OCI-LY7 (cell line): ENCODE measurements at regions not wholly inside any gene's neighbourhood (a gene's known extent, or its start where the extent isn't known, plus 50 kb on each side); places are given as distances from the start of the nearest gene placed in this dataset.

ENCODE experiments used
- BruUV-seq: library from RNA; stranded (reverse); fragments of 400-500 nt; replicated peaks from 2 replicates; lab custom pipeline; 2021; lab: Mats Ljungman, UMichigan
- CTCF ChIA-PET: fragments of 300-600 bp; sonication (Branson Sonifier 250); formaldehyde crosslinking; loops from one replicate; lab custom pipeline; 2022; ENCODE audit warnings: antibody characterized with exemption; ENCODE audit not compliant: unreplicated experiment; lab: Charles Lee
- POLR2A ChIA-PET: fragments of 300-600 bp; sonication (Branson Sonifier 250); formaldehyde crosslinking; loops from one replicate; lab custom pipeline; 2022; ENCODE audit warnings: antibody characterized with exemption; lab: Charles Lee
- DNase-seq: peaks from one replicate; pipeline ENCODE4 v3.0.0-alpha.2; 2015; ENCODE audit warnings: low spot score
- H2AFZ ChIP-seq: fragments of 200-600 bp; sonication (generic), shearing (Covaris generic); 2 replicates; pipeline ENCODE4 v1.6.1; 2014; ENCODE audit warnings: mild to moderate bottlenecking, antibody characterized with exemption, low read length, moderate library complexity
- H3K27ac ChIP-seq: fragments of 200-600 bp; sonication (generic); 2 replicates; pipeline ENCODE4 v1.5.1; 2014; ENCODE audit warnings: mixed run types, low read depth, mild to moderate bottlenecking, moderate library complexity, low read length, inconsistent platforms; ENCODE audit not compliant: poor library complexity, severe bottlenecking
- H3K36me3 ChIP-seq: fragments of 200-600 bp; sonication (generic); 2 replicates; pipeline ENCODE4 v1.6.1; 2014; ENCODE audit warnings: mild to moderate bottlenecking, antibody characterized with exemption, low read length, moderate library complexity, mixed read lengths; ENCODE audit not compliant: insufficient read depth
- H3K4me1 ChIP-seq: fragments of 200-600 bp; sonication (generic); 2 replicates; pipeline ENCODE4 v1.5.1; 2014; ENCODE audit warnings: mild to moderate bottlenecking, low read length; ENCODE audit not compliant: insufficient read depth, poor library complexity, severe bottlenecking
- H3K4me2 ChIP-seq: fragments of 200-600 bp; sonication (generic); 2 replicates; pipeline ENCODE4 v1.6.1; 2014; ENCODE audit warnings: mild to moderate bottlenecking, low read length
- H3K4me3 ChIP-seq: fragments of 200-600 bp; sonication (generic); 2 replicates; pipeline ENCODE4 v1.5.1; 2014; ENCODE audit warnings: mild to moderate bottlenecking, low read depth, low read length; ENCODE audit not compliant: poor library complexity, severe bottlenecking
- H3K79me2 ChIP-seq: fragments of 200-600 bp; sonication (generic); 2 replicates; pipeline ENCODE4 v1.6.1; 2016; ENCODE audit warnings: low read depth, mild to moderate bottlenecking, low read length, moderate library complexity, mixed read lengths; ENCODE audit not compliant: insufficient read depth
- H3K9me2 ChIP-seq: fragments of 200-600 bp; sonication (generic); 2 replicates; pipeline ENCODE4 v1.6.1; 2016; ENCODE audit warnings: mild to moderate bottlenecking, low read length, mixed read lengths; ENCODE audit not compliant: insufficient read depth
- H3K9me3 ChIP-seq: fragments of 200-600 bp; sonication (generic); 2 replicates; pipeline ENCODE4 v1.6.1; 2014; ENCODE audit warnings: mild to moderate bottlenecking, mixed run types, low read length, mixed read lengths
- H4K20me1 ChIP-seq: fragments of 200-600 bp; sonication (generic); 2 replicates; pipeline ENCODE4 v1.6.1; 2014; ENCODE audit warnings: mild to moderate bottlenecking, antibody characterized with exemption, low read length, moderate library complexity, mixed read lengths; ENCODE audit not compliant: insufficient read depth
- EZH2phosphoT487 ChIP-seq: fragments of 200-600 bp; sonication (generic); IDR thresholded peaks from 2 replicates; pipeline ENCODE4 v1.6.1; 2018; ENCODE audit warnings: low read depth, borderline replicate concordance, mild to moderate bottlenecking, mixed run types, antibody characterized with exemption, low read length, moderate library complexity, mixed read lengths
- intact Hi-C: fragments of 100-400 bp; cut with micrococcal nuclease; formaldehyde crosslinking; loops from one replicate; pipeline ENCODE4 v1.10.0; 2022; ENCODE audit not compliant: unreplicated experiment
- TF ChIP-seq, protein P1 (sequence below): fragments of 200-600 bp; sonication (generic); conservative IDR thresholded peaks from 2 replicates; pipeline ENCODE4 v1.5.1; 2014; ENCODE audit warnings: mild to moderate bottlenecking, antibody characterized with exemption, low read length, moderate library complexity, mixed read lengths

DNA sequence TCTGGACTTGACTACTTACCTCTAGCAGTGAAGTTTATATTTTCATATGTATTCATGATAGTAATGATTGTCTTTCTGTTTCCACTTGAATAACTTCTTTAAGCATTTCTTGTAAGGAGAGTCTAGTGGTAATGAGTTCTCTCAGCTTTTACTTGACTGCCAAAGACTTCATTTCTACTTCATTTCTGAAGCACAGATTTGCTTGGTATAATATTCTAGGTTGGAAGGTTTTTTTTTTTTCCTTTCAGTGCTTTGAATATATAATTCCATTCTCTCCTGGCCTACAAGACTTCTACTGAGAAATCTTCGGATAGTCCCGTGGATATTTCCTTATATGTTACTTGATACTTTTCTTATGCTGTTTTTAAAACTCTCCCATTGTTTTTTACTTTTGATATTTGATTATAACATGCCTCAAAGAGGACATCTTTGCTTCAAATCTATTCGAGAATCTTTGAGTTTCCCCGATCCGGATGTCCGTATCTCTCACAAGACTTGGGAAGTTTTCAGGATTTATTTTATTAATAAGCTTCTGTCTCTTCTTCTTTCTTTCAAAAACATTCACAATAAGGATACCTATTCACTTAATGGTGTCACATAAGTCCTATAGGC is 1560.0 kb downstream of the PCDH9 start:
- no peak for TF ChIP-seq EZH2phosphoT487
- TF ChIP-seq, protein P1, sequence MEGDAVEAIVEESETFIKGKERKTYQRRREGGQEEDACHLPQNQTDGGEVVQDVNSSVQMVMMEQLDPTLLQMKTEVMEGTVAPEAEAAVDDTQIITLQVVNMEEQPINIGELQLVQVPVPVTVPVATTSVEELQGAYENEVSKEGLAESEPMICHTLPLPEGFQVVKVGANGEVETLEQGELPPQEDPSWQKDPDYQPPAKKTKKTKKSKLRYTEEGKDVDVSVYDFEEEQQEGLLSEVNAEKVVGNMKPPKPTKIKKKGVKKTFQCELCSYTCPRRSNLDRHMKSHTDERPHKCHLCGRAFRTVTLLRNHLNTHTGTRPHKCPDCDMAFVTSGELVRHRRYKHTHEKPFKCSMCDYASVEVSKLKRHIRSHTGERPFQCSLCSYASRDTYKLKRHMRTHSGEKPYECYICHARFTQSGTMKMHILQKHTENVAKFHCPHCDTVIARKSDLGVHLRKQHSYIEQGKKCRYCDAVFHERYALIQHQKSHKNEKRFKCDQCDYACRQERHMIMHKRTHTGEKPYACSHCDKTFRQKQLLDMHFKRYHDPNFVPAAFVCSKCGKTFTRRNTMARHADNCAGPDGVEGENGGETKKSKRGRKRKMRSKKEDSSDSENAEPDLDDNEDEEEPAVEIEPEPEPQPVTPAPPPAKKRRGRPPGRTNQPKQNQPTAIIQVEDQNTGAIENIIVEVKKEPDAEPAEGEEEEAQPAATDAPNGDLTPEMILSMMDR = no peak
- ChIA-PET POLR2A (interaction anchor here (0.7 kb wide), 1 partner anchor 10 kb away, joined by 3 read pairs; no protein-coding TSS in a partner anchor), CTCF (no interaction called here)
- no peak for DNase-seq
- no peaks in the 10 kb centered on the region for H3K36me3 ChIP-seq
- intact Hi-C loops = no loop called here
- H3K9me3 ChIP-seq = peaks cover 10% of the 10 kb centered on the region; the same call in 1 of the 2 replicates
- H3K79me2 ChIP-seq = no peaks in the 10 kb centered on the region
- H3K4me3 ChIP-seq = no peak overlapping the region
- H3K4me2 ChIP-seq = no peak overlapping the region
- H3K4me1 ChIP-seq = no peaks in the 10 kb centered on the region
- H3K9me2 ChIP-seq = no peaks in the 10 kb centered on the region
- H2AFZ ChIP-seq = no peak overlapping the region
- H4K20me1 ChIP-seq = no peaks in the 10 kb centered on the region
- BruUV-seq = no TSS peak
- no peak overlapping the region for H3K27ac ChIP-seq

DNA sequence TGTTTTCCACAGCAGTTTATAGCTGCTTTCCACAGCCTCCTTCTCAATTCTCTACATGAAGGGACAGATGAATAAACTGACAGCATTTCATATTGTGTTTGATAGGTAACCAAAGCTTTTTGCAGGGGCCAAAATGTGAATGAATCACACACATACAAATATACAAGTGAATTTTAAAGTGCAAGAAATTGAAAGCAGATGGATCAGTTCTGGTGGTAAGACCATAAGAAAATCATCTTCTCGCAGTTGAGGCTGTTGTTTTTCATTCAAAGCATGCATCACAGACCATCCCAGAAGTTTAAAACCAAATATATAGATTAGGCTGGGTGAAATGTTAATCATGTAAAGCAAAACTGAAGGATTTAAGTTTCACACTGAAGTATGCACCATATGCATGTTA is 1569.4 kb downstream of the PCDH9 start:
- DNase-seq = no peak
- Histone ChIP-seq H3K9me2 (no peaks in the 10 kb centered on the region), H2AFZ (no peak overlapping the region), H3K36me3 (no peaks in the 10 kb centered on the region), H3K4me2 (no peak overlapping the region), H3K9me3 (no peaks in the 10 kb centered on the region), H4K20me1 (no peaks in the 10 kb centered on the region), H3K79me2 (no peaks in the 10 kb centered on the region), H3K4me1 (no peaks in the 10 kb centered on the region), H3K4me3 (no peak overlapping the region), H3K27ac (no peak overlapping the region)
- BruUV-seq = no TSS peak
- CTCF ChIA-PET = no interaction called here
- TF ChIP-seq EZH2phosphoT487 = no peak
- TF ChIP-seq, protein P1 = no peak
- POLR2A ChIA-PET = interaction anchor here (0.9 kb wide), 1 partner anchor 10 kb away, joined by 3 read pairs; no protein-coding TSS in a partner anchor
- intact Hi-C loops = no loop called here

DNA sequence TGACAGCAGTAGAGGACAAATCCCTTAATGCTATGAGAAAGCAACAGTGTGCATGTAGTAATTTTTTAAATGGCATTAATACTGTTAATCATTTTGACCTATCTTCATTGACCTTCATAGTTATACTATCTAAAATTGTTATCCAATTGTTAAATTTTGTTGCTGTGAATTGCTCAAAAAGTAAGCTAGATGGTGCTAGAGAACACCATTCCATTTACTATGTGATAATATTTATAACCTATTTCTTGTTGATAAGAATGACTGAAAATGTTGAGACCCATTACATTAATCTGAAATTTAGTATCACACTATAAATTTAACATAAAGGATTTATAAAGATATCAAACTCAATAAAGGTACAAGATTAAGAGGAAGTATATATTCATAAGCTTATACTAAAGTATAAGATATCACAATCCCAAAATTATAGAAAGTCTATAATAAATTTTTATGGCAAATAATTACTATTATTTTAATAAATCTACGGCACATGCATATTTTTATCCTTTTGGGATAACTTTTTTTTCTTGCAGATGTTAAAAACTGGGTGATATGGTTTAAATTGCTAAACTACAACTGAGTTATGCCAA is 1573.3 kb downstream of the PCDH9 start:
- CTCF ChIA-PET = interaction anchor here (0.6 kb wide), 1 partner anchor 1567 kb away, joined by 3 read pairs; no protein-coding TSS in a partner anchor
- no TSS peak for BruUV-seq
- H3K36me3 ChIP-seq = no peaks in the 10 kb centered on the region

More for the DNA sequence above, 1573.3 kb downstream of the PCDH9 start:
- no peaks in the 10 kb centered on the region for H3K9me2 ChIP-seq
- intact Hi-C loops = loop anchor here (5.0 kb wide), 3 partner anchors 1030 to 1580 kb away; no protein-coding TSS in a partner anchor
- no peaks in the 10 kb centered on the region for H3K79me2 ChIP-seq
- H4K20me1 ChIP-seq = no peaks in the 10 kb centered on the region
- TF ChIP-seq, protein P1 = peak; percentile 79
- TF ChIP-seq EZH2phosphoT487 = no peak
- no peak overlapping the region for H3K4me3 ChIP-seq
- peak; percentile 6 for DNase-seq
- H3K27ac ChIP-seq = no peak overlapping the region
- no peaks in the 10 kb centered on the region for H3K9me3 ChIP-seq
- no peak overlapping the region for H2AFZ ChIP-seq
- POLR2A ChIA-PET = interaction anchor here (0.6 to 0.7 kb wide), 3 partner anchors 55 to 1576 kb away, joined by 3 to 5 read pairs (median 3); no protein-coding TSS in a partner anchor
- H3K4me1 ChIP-seq = no peaks in the 10 kb centered on the region
- H3K4me2 ChIP-seq = no peak overlapping the region
